Activated effector memory CD4-positive, alpha-beta T cell treated with anti-CD3 and anti-CD28 coated beads, Interleukin-2, amount 50 U/mL, for 16 hours (primary cell): ENCODE measurements at regions not wholly inside any gene's neighbourhood (a gene's known extent, or its start where the extent isn't known, plus 50 kb on each side); places are given as distances from the start of the nearest gene placed in this dataset.

ENCODE experiments used
- DNase-seq: peaks from one replicate; pipeline ENCODE4 v3.0.0-alpha.2; 2020

DNA sequence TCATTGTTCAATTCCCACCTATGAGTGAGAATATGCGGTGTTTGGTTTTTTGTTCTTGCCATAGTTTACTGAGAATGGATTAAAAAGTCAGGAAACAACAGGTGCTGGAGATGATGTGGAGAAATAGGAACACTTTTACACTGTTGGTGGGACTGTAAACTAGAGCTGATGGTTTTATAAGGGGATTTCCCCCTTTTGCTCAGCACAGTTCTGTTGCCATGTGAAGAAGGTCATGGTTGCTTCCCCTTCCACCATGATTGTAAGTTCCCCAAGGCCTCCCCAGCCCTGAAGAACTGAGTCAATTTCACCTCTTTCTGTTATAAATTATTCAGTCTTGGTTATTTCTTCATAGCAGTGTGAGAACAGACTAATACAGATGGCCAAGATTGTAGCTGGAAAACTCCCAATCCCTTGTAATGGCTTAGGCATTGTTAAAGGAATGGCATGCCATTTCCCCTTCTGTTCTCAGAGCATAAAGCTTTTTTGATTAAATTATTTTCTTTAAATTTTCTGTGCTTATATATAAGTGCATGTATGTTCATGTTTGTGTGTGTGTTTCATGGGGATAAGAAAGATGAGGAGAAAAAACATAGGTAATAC lies 144.8 kb downstream of the BACH1 start:
- DNase-seq = no peak

- no peak for DNase-seq
Measured at GRCh38 chr21:29448766-29449165, 150.0 kb downstream of the BACH1 start.

DNA sequence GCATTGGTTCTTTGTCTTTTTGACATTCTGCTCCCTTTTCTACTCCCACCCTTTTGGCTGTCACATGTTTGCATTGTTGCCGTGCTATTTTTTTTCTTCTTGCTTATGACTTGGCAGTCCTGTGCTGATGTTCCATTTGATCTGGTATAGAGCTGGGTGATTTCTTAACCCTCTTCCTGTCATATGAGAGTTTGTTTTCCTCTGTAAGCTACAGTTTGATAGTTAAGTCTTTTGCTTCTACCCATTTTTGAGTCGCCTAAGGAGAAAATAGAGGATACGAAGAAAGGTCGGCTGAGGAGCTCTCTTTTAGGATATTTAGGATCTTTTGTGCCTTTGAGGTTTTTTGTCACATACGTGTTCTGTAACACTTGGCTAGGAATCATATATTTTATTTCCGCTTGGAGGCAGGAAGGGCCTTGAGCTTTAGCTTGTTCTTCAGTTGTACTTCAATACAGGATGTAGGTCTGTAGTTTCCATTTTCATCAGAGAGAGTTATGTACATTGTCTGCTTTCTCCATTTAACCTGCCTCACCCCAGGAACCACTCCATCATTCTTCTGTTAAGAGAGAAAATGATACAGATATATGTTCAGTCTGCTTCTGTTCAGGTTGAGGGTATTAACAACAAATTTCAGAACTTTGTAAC lies 150.7 kb downstream of the BACH1 start:
- DNase-seq = no peak

- DNase-seq = no peak
Measured at GRCh38 chr21:29450058-29450457, 151.3 kb downstream of the BACH1 start.

DNA sequence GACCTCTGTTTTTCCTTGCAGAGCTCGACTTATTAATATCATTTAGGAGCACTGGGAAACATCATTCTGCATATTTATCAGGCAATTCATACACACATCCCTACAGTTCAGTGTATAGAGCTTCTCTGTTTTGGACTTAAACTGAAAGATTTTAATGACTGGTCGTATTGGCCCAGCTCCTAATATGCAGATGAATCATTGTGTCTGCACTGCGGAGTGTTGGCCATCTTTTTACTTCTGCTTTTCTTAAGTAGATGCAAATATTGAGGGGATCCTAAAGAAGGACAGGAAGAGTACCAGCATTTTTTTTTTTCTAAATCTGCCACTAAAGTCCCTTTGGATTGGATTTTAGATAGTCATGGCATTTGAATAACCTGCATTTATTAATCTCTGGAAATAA lies 154.8 kb downstream of the BACH1 start:
- no peak for DNase-seq

GRCh38 chr21:29454179-29454578 lies 155.5 kb downstream of the BACH1 start:
- DNase-seq = no peak

- DNase-seq = no peak
Measured at GRCh38 chr21:29462479-29462878, 163.8 kb downstream of the BACH1 start.

DNA sequence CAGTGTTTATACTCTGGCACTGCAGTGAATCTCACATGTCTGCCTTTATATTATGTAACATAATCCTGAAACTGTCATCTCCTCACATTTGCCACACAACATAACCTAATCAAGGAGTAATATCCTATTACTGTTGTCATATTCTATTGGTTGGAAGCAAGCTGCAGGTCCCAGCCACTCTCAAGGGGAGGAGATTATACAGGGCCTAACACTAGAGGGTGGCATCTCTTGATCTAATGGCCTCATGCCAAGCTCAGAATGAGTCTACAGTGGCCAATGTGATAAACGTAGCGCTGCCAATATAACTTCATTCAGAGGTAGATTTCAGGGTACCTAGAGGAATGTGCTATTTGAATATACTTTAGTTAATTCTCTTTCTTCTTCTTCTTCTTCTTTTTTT lies 166.8 kb downstream of the BACH1 start:
- no peak for DNase-seq

GRCh38 chr21:29466532-29466931 lies 167.8 kb downstream of the BACH1 start:
- no peak for DNase-seq

GRCh38 chr21:29470397-29470796 lies 171.7 kb downstream of the BACH1 start:
- no peak for DNase-seq

- DNase-seq = no peak
Measured at GRCh38 chr21:29473808-29474207, 175.1 kb downstream of the BACH1 start.

GRCh38 chr21:29475329-29475728 lies 176.6 kb downstream of the BACH1 start:
- no peak for DNase-seq

DNA sequence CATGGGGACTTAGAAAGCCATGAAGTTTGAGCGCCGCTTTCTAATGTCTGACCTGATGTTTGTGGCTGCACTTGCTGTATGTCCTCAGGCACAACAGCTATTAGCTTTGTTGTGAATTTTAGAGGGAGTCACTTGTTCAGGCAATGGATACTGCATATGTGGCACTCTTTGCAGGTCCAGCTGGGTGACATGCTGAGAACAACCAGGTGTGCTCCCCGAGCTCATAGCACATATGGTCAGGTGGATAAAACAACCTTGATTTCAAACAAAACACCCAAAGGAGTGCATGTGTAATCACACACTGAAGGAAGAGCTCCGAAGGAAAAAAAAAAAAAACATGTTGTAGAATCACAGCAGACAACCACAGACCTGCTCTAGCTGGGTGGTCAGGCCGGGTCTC lies 178.6 kb downstream of the BACH1 start:
- no peak for DNase-seq

DNA sequence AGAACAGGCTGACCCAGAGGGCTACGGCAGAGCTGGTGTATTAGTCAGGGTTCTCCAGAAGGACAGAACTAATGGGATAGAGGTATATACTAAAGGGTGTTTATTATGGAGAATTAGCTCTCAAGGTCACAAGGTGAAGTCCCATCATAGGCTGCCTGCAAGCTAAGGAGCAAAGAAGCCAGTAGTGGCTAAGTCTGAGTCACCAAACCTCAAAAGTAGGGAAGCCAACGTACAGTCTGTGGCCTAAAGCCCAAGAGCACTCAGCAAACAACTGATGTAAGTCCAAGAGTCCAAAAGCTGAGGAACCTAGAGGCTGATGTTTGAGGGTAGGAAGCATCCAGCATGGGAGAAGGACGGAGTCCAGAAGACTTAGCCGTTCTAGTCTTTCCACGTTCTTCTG lies 179.2 kb downstream of the BACH1 start:
- DNase-seq = no peak

DNA sequence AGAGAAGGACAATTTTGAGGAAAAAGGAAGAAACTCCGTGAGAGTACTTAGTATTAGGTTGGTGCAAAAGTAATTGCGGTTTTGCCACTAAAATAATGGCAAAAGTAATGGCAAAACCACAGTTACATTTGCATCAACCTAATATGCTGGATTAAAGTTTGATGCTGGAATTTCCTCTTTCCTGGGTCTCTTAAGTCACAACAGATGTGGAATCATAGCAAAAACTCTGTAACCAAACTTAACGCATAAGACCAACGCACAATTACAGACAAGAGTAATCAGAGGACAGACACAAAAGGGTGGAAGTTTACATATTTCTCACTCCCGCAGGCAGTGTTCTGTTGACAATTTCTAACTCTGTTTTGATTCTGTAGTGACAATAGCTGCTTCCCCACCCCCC lies 182.4 kb downstream of the BACH1 start:
- DNase-seq = no peak

- no peak for DNase-seq
Measured at GRCh38 chr21:29481641-29482040, 182.9 kb downstream of the BACH1 start.

DNA sequence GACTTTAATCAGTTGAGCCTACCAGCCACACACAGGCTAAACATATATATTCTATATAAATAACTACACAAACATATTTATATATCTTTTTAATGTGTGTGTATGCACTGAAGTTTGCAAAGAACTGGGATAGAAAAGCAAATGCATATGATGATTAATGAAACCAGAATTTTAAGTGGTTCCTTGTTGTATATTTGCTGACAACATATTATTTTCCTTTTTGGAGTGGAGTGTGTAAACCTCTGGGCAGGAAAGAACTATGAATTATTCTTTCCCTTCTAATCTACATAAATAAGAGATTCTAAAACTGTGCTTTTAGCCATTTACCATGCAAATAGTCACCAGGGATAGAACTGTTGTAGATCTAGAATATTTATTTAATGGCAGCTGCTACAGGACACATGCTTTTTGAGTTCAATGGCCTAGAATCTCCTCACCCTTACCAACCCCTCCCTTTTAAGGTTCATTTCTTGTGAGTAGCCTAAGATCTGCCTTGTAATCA lies 187.6 kb downstream of the BACH1 start:
- no peak for DNase-seq
